Activated CD4-positive, alpha-beta T cell treated with anti-CD3 and anti-CD28 coated beads for 48 hours (primary cell): ENCODE measurements at regions not wholly inside any gene's neighbourhood (a gene's known extent, or its start where the extent isn't known, plus 50 kb on each side); places are given as distances from the start of the nearest gene placed in this dataset.

Experiments used
- DNase-seq: peaks from one replicate; pipeline ENCODE4 v3.0.0-alpha.2; 2020

GRCh38 chr3:25125201-25125600 is 302.9 kb upstream of the RARB start:
- no peak for DNase-seq

- no peak for DNase-seq
These were observed 299.3 kb upstream of the RARB start for GRCh38 chr3:25128735-25129134.

DNA sequence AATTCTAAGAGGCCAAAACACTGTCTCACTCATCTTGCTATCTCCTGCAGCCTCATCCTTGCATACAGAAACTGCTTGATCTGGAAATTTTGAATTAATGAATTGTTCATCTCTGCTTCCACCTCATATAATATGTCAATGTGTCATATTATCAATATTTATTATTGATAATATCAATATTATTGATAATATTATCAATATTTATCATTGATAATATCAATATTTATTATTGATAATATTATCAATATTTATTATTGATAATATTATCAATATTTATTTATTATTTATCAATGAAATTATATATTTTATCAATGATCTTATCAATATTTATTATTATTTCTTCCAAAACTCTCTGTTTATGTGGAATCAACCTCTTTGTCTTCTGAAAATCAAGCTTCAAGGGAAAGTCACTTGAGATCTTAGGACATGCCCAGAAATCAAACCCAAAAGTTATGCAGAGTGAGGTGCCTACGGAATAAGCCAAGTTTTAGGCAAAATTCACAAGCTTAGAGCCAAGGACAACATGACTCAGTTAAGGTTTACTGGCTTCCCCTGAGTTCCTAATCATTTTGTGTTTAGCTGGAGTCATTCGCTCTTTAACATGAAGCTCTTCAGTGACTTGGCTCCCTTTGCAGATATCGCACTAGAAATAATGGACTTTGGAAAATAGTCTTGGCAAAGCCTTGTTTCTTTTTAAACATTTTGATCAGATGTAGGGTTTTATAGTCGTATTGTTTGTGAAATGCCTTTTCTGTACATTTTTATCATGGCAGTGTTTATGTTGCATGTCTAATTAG is 297.1 kb upstream of the RARB start:
- DNase-seq = no peak

- no peak for DNase-seq
These were observed 294.5 kb upstream of the RARB start for GRCh38 chr3:25133588-25133987.

DNA sequence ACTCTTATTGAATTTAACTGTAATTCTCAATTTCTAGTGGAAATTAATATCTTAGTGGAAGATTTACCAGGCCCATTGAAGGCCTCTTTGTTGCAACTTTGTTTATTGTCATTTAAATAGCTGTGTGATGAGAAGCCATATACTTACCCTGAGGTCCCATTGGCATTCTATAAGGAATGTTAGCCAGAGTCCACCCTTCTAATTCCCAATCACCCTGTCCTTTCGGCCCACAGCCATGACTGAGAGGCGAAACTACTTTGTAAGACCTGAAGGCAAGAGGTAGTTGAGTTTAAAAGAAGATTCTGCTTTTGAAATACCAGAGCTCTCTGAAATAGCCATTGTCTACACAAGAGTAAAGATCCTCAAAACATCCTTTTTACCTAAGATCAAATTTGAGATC is 290.5 kb upstream of the RARB start:
- no peak for DNase-seq

DNA sequence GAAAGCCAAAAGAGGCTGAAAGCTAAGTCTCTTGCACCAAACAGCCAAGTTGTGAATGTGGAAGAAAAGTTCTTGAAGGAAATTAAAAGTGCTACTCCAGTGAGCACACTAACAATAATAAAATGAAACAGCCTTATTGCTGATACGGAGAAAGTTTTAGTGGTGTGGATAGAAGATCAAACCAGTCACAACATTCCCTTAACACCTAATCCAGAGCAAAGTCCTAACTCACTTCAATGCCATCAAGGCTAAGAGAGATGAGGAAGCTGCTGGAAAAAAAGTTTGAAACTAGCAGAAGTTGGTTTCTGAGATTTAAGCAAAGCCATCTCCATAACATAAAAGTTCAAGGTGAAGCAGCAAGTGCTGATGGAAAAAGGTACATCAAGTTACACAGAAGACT is 288.8 kb upstream of the RARB start:
- no peak for DNase-seq

DNA sequence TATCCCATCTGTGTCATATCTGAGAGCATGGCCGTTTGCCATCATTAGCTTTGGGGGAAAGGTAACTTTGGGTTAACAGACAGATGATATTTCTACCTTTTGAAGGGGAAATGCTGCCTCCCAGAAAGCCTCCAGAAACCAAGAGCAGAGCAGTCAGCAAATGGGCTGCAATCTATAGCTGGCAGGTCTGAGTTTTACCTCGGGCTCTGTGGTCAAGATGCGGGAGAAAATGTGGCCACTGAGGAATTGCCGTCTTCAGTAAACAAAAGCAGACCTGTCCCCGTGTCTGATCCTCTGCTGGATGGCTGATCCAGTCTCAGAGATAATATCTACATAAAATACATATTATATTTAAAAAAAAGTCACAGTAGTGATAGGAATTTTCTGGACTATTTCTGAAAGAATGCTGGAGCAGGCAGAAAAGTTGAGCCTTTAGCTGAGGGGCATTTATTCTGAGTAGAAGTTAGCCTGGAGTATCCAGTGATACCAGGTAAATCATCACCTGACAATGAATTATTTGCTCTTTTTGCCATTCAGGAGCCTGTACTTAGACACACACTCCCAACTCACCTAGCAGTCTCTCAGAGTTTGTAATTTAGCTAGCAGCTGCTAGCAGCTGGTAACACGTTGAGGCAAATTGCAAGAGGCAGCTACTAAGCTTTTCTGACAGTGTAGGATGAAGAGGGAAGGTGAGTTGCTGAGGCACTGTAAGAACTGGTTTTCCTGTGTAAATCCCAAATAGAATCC is 285.3 kb upstream of the RARB start:
- no peak for DNase-seq

GRCh38 chr3:25143356-25144025 is 284.6 kb upstream of the RARB start:
- no peak for DNase-seq

GRCh38 chr3:25144430-25144829 is 283.6 kb upstream of the RARB start:
- no peak for DNase-seq

DNA sequence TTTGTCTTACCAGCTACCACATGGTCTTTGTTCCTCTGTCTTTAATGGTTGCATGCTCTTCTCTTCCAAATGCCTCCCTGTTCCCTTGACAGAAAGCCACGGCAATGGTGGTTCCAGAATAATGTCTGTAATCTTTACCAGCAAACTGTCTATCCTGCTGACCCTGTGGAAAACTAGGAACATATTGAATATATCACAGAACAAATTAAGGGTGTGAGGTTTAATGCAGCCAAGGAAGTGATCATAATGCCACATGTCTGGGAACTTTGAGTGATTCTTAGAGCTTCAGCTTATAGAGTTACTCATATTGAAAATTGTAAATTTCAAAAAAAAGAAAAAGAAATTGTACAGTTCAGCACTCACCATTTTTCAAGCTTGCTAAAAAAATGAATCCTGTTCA is 282.9 kb upstream of the RARB start:
- no peak for DNase-seq

DNA sequence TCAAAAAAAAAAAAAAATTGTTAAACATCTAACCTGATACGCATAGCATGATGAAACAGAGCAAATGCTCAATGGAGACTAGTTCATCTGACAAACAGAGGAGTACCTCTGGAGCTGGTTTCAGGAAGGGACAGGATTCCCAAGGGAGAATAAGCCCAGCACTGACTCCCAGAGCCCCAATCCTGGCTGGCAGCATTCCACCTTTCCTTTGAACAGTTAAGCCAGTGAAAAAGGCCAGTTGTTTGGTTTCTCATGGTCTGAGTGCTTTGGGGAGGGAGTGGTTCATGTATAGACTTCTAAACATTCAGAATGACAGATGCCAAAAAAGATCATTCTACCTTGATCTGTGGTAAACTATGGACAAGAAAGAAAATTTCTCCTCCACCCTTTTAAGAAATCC is 277.9 kb upstream of the RARB start:
- DNase-seq = no peak

DNA sequence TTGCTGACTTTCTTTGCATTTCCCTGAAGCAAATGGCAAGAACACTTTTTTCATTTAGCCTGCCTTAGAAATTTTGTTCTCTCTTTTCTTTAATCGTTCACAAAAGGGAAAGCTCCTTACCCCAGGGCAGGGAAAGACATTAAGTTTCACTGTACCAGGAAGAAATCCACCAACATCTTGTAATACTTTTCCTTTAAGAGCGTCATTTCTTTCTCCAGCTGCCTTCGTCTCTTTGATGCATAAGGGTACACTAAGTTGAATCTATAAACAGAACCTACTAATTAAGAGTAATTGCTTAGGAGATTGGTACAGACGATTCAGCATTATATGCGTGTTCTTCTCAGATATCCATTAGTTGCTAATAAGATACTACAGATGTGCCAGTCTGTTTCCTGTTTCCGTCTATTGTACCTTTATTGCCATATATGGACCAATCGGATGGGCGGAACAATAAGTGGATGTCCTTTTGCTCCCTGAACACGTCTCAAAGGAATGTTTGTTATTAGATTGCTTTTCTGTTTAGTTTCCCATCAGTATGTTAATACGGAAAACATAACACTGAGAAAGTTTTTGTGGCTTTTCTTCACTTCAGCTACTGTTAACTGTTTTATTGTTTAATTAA is 276.7 kb upstream of the RARB start:
- DNase-seq = no peak

DNA sequence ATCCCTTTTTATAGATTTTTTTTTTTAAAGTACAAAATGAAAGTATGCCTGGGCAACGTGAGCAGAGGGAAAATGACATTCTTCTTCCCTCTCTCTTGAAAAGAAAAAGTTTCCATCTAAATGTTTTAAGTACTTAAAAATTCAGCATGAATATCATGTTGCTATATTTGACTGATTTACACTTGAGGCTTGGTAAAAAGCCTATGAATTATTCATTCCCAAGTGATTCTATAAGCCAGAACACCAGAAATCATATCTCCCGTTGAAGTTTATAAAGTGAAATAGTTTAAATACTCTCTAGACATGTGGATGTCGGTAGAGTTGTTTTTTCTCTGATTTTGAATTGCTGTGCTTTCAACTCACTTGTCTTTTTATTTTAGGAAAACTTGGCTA is 276.2 kb upstream of the RARB start:
- DNase-seq = no peak

DNA sequence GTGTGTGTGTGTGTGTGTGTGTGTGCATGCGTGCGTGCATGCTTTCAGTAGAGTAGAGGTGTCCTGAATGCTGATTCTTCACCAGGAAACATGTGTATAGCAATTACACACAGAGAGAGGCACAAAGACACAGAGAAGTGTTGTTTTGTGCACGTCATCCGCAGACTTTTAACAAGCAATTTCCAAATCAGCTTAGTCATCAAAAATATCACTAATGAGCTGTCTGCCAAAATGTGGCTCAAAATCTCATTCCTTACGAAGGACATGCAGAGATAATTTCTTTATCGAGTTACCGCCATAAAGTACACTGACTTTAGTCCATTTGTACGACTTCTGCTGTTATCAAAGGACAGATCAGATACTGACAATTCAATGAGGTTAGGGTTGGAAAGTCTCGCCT is 274.9 kb upstream of the RARB start:
- no peak for DNase-seq

GRCh38 chr3:25153561-25153960 is 274.5 kb upstream of the RARB start:
- DNase-seq = no peak

GRCh38 chr3:25155652-25156471 is 272.2 kb upstream of the RARB start:
- no peak for DNase-seq

- DNase-seq = no peak
These were observed 271.4 kb upstream of the RARB start for GRCh38 chr3:25156626-25157025.

GRCh38 chr3:25165306-25165705 is 262.8 kb upstream of the RARB start:
- no peak for DNase-seq

DNA sequence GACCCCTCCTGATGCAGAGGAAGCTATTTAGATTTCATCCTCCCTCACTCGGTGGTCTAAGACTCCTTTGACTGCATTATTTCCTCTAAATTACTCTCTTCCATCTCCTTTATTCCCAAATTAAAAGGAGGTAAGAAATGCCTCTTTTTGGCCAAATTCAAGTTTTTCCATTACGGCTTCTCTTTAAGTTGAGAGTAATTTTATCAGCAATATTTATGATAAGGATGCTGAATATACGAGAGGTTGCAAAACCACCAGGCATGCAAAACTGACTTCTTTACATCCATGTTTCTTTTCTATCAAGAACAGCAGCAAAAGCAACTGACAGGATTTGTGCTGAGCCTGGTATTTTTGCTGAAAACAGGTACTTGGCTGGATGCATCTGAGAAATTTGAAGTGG is 262.0 kb upstream of the RARB start:
- DNase-seq = no peak

- no peak for DNase-seq
These were observed 258.9 kb upstream of the RARB start for GRCh38 chr3:25169151-25169550.

DNA sequence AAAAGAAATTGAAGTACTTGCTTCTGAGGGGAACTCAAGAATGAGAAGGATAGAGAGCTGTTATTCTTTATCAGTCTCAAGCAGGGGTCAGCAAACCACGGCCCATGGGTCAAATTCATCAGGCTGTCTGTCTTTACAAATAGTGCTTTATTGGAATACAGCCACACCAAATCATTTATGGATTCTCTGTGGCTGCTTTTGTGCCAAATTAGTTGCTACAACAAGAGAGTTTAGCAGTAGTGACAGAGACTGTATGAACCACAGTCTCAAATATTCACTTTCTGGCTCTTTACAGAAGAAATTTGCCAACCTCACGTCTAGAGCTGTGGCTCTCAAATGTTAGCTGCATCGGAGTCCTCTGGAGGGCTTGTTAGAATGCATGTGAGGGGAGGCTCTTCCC is 258.0 kb upstream of the RARB start:
- DNase-seq = no peak

GRCh38 chr3:25171118-25171807 is 256.8 kb upstream of the RARB start:
- DNase-seq = no peak
